ENCODE measurements at regions not wholly inside any gene's neighbourhood (a gene's known extent, or its start where the extent isn't known, plus 50 kb on each side); places are given as distances from the start of the nearest gene placed in this dataset.

GRCh38 chr10:2834214-2834613 is 233.1 kb upstream of the PFKP start:
- TF ChIP-seq BHLHE40 (IDR thresholded peaks at IDR 0.05; ENCODE audit: low read depth, low read length), result no peak
- TF ChIP-seq, protein P1, sequence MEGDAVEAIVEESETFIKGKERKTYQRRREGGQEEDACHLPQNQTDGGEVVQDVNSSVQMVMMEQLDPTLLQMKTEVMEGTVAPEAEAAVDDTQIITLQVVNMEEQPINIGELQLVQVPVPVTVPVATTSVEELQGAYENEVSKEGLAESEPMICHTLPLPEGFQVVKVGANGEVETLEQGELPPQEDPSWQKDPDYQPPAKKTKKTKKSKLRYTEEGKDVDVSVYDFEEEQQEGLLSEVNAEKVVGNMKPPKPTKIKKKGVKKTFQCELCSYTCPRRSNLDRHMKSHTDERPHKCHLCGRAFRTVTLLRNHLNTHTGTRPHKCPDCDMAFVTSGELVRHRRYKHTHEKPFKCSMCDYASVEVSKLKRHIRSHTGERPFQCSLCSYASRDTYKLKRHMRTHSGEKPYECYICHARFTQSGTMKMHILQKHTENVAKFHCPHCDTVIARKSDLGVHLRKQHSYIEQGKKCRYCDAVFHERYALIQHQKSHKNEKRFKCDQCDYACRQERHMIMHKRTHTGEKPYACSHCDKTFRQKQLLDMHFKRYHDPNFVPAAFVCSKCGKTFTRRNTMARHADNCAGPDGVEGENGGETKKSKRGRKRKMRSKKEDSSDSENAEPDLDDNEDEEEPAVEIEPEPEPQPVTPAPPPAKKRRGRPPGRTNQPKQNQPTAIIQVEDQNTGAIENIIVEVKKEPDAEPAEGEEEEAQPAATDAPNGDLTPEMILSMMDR (conservative IDR thresholded peaks at IDR 0.05; ENCODE audit: low read depth, low read length), result no peak
